WTC11 (cell line): ENCODE measurements at regions not wholly inside any gene's neighbourhood (a gene's known extent, or its start where the extent isn't known, plus 50 kb on each side); places are given as distances from the start of the nearest gene placed in this dataset.

Experiments used
- ATAC-seq: fragments of 200-7000 bp; cut with Tn5 transposase; 2 replicates; pipeline ENCODE4 v1.10.0; 2021; ENCODE audit warnings: mild to moderate bottlenecking, moderate library complexity
- CTCF ChIA-PET: fragments of 300-600 bp; sonication (Branson Sonifier 250); formaldehyde crosslinking; loops from one replicate; lab custom pipeline; 2021; ENCODE audit warnings: antibody characterized with exemption; lab: Charles Lee
- POLR2A ChIA-PET: fragments of 350-600 bp; sonication (Branson Sonifier 250); formaldehyde crosslinking; loops from one replicate; lab custom pipeline; 2021; ENCODE audit warnings: antibody characterized with exemption; lab: Charles Lee
- DNase-seq: peaks from one replicate; pipeline ENCODE4 v3.0.0; 2021; ENCODE audit warnings: low spot score
- H3K27ac Mint-ChIP-seq: 2 replicates; pipeline ENCODE4 v1.8.0; 2021; ENCODE audit warnings: mixed read lengths
- H3K27me3 Mint-ChIP-seq: 2 replicates; pipeline ENCODE4 v1.8.0; 2021; ENCODE audit warnings: low read depth, mild to moderate bottlenecking, moderate library complexity, mixed read lengths
- H3K36me3 Mint-ChIP-seq: 2 replicates; pipeline ENCODE4 v1.8.0; 2021; ENCODE audit warnings: mixed read lengths
- H3K4me1 Mint-ChIP-seq: 2 replicates; pipeline ENCODE4 v1.8.0; 2022; ENCODE audit warnings: mixed read lengths
- H3K4me3 Mint-ChIP-seq: 2 replicates; pipeline ENCODE4 v1.8.0; 2021; ENCODE audit warnings: mild to moderate bottlenecking, moderate library complexity, mixed read lengths
- H3K9me3 Mint-ChIP-seq: 2 replicates; pipeline ENCODE4 v1.8.0; 2021; ENCODE audit warnings: mixed read lengths
- ATF1 ChIP-seq: sonication (generic); formaldehyde crosslinking; IDR thresholded peaks from 2 replicates; pipeline ENCODE4 v1.8.1; 2023; ENCODE audit warnings: mild to moderate bottlenecking, moderate library complexity, missing genetic modification reagents
- CBFB ChIP-seq: sonication (generic); formaldehyde crosslinking; IDR thresholded peaks from 2 replicates; pipeline ENCODE4 v1.8.1; 2022; ENCODE audit warnings: mild to moderate bottlenecking, low read depth, missing genetic modification reagents
- ELF4 ChIP-seq: sonication (generic); formaldehyde crosslinking; IDR thresholded peaks from 2 replicates; pipeline ENCODE4 v1.8.1; 2022; ENCODE audit warnings: low read depth, mild to moderate bottlenecking, moderate library complexity, missing genetic modification reagents
- EMX1 ChIP-seq: fragments of 250-450 bp; sonication (Bioruptor Pico); IDR thresholded peaks from 2 replicates; pipeline ENCODE4 v1.8.0; 2021; ENCODE audit warnings: mild to moderate bottlenecking
- FOXJ3 ChIP-seq: sonication (generic); formaldehyde crosslinking; IDR thresholded peaks from 2 replicates; pipeline ENCODE4 v1.9.0; 2021; ENCODE audit warnings: missing genetic modification reagents, mild to moderate bottlenecking, borderline replicate concordance
- FOXK1 ChIP-seq: sonication (generic); formaldehyde crosslinking; IDR thresholded peaks from 2 replicates; pipeline ENCODE4 v1.8.0; 2022; ENCODE audit warnings: mild to moderate bottlenecking, moderate library complexity, missing genetic modification reagents
- FOXP1 ChIP-seq: sonication (generic); formaldehyde crosslinking; IDR thresholded peaks from 2 replicates; pipeline ENCODE4 v1.8.0; 2022; ENCODE audit warnings: missing genetic modification reagents, mild to moderate bottlenecking, moderate library complexity, borderline replicate concordance
- GRHL2 ChIP-seq: fragments of 250-450 bp; sonication (Bioruptor Pico); IDR thresholded peaks from 2 replicates; pipeline ENCODE4 v1.8.0; 2022; ENCODE audit warnings: mild to moderate bottlenecking, moderate library complexity; ENCODE audit not compliant: insufficient replicate concordance, severe bottlenecking
- JUN ChIP-seq: sonication (generic); formaldehyde crosslinking; IDR thresholded peaks from 2 replicates; pipeline ENCODE4 v1.8.0; 2023; ENCODE audit warnings: mild to moderate bottlenecking, missing genetic modification reagents
- MXD4 ChIP-seq: fragments of 250-450 bp; sonication (Bioruptor Pico); IDR thresholded peaks from 2 replicates; pipeline ENCODE4 v1.8.0; 2021; ENCODE audit warnings: mild to moderate bottlenecking, moderate library complexity, borderline replicate concordance
- NFE2L1 ChIP-seq: sonication (generic); formaldehyde crosslinking; IDR thresholded peaks from 2 replicates; pipeline ENCODE4 v1.8.1; 2023; ENCODE audit warnings: missing genetic modification reagents
- NR1H2 ChIP-seq: sonication (generic); formaldehyde crosslinking; IDR thresholded peaks from 2 replicates; pipeline ENCODE4 v1.9.0; 2021; ENCODE audit warnings: mild to moderate bottlenecking, moderate library complexity, missing genetic modification reagents
- NR3C1 ChIP-seq: sonication (generic); formaldehyde crosslinking; conservative IDR thresholded peaks from 2 replicates; pipeline ENCODE4 v1.8.1; 2023; ENCODE audit warnings: low read depth, mild to moderate bottlenecking, missing genetic modification reagents
- OVOL2 ChIP-seq: fragments of 250-450 bp; sonication (Bioruptor Pico); IDR thresholded peaks from 2 replicates; pipeline ENCODE4 v1.9.0; 2021; ENCODE audit warnings: mild to moderate bottlenecking, borderline replicate concordance
- SMAD3 ChIP-seq: sonication (generic); formaldehyde crosslinking; IDR thresholded peaks from 2 replicates; pipeline ENCODE4 v1.8.0; 2022; ENCODE audit warnings: missing genetic modification reagents, mild to moderate bottlenecking, borderline replicate concordance
- ZNF263 ChIP-seq: sonication (generic); formaldehyde crosslinking; IDR thresholded peaks from 2 replicates; pipeline ENCODE4 v1.8.1; 2022; ENCODE audit warnings: low read depth, mild to moderate bottlenecking, moderate library complexity, missing genetic modification reagents
- ZNF671 ChIP-seq: fragments of 250-450 bp; sonication (Bioruptor Pico); IDR thresholded peaks from 2 replicates; pipeline ENCODE4 v1.8.0; 2021; ENCODE audit warnings: mild to moderate bottlenecking
- TF ChIP-seq, protein P1 (sequence below): sonication (generic); formaldehyde crosslinking; IDR thresholded peaks from 2 replicates; pipeline ENCODE4 v1.8.0; 2022; ENCODE audit warnings: mild to moderate bottlenecking, missing genetic modification reagents
- TF ChIP-seq, protein P2 (sequence below): sonication (generic); formaldehyde crosslinking; IDR thresholded peaks from 2 replicates; pipeline ENCODE4 v1.8.1; 2022; ENCODE audit warnings: mild to moderate bottlenecking, missing genetic modification reagents, moderate library complexity, borderline replicate concordance
- TF ChIP-seq, protein P3 (sequence below): sonication (generic); formaldehyde crosslinking; conservative IDR thresholded peaks from 2 replicates; pipeline ENCODE4 v1.8.1; 2023; ENCODE audit warnings: mild to moderate bottlenecking, low read depth, missing genetic modification reagents, moderate library complexity
- TF ChIP-seq, protein P4 (sequence below): sonication (generic); formaldehyde crosslinking; IDR thresholded peaks from 2 replicates; pipeline ENCODE4 v1.8.1; 2022; ENCODE audit warnings: mild to moderate bottlenecking, moderate library complexity, missing genetic modification reagents
- TF ChIP-seq, protein P5 (sequence below): sonication (generic); formaldehyde crosslinking; IDR thresholded peaks from 2 replicates; pipeline ENCODE4 v1.8.1; 2023; ENCODE audit warnings: mild to moderate bottlenecking, missing genetic modification reagents
- TF ChIP-seq, protein P6 (sequence below): sonication (generic); formaldehyde crosslinking; conservative IDR thresholded peaks from 2 replicates; pipeline ENCODE4 v1.8.1; 2022; ENCODE audit warnings: mild to moderate bottlenecking, missing genetic modification reagents

DNA sequence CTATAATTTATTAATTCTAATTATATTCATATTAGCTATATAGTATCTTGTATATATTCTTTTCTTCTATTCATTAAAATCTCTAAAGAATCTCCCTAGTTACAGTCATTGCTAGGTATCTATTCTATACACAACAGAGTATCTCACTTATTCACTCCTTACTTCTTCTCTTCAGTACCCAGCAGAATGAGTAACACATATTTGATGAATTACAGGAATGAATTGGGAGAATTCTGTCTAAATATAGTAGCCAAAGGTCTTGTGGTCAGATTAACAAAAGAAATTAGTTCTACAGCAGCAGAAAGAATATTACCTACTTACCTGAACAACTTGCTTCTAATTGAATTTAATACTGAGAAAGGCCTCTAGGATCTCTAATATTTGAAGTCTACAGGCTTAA is 758.0 kb upstream of the ZEB2 start:
- CTCF ChIA-PET = no interaction called here
- ATAC-seq = no peak

DNA sequence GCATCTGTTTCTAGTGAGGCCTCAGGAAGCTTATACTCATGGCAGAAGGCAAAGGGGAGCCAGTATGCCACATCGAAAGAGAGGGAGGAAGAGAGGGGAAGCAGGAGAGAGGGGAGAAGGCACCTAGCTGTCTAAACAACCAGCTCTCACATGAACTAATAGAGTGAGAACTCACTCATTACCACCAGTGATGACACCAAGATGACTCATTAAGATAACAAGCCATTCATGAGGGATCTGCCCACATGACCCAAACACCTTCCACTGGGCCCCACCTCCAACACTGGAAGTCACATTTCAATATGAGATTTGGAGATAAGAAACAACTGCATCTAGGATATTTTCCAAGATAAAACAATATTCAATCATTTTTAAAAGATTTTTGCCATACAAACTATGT is 753.9 kb upstream of the ZEB2 start:
- no peak overlapping the region for H3K4me3 Mint-ChIP-seq
- no peak overlapping the region for H3K27ac Mint-ChIP-seq
- ChIA-PET POLR2A (no interaction called here), CTCF (no interaction called here)
- H3K27me3 Mint-ChIP-seq = no peaks in the 10 kb centered on the region
- no peak for DNase-seq
- H3K9me3 Mint-ChIP-seq = peaks cover 17% of the 10 kb centered on the region
- ATAC-seq = no peak
- no peaks in the 10 kb centered on the region for H3K36me3 Mint-ChIP-seq
- no peaks in the 10 kb centered on the region for H3K4me1 Mint-ChIP-seq
- TF ChIP-seq, protein P1, sequence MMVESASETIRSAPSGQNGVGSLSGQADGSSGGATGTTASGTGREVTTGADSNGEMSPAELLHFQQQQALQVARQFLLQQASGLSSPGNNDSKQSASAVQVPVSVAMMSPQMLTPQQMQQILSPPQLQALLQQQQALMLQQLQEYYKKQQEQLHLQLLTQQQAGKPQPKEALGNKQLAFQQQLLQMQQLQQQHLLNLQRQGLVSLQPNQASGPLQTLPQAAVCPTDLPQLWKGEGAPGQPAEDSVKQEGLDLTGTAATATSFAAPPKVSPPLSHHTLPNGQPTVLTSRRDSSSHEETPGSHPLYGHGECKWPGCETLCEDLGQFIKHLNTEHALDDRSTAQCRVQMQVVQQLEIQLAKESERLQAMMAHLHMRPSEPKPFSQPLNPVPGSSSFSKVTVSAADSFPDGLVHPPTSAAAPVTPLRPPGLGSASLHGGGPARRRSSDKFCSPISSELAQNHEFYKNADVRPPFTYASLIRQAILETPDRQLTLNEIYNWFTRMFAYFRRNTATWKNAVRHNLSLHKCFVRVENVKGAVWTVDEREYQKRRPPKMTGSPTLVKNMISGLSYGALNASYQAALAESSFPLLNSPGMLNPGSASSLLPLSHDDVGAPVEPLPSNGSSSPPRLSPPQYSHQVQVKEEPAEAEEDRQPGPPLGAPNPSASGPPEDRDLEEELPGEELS (CRISPR knock-in tag) = no peak
- no peak for TF ChIP-seq CBFB (CRISPR knock-in tag)

More for the DNA sequence above, 758.0 kb upstream of the ZEB2 start:
- H3K4me3 Mint-ChIP-seq = no peak overlapping the region
- TF ChIP-seq ELF4 (CRISPR knock-in tag) (no peak), OVOL2 (CRISPR knock-in tag) (no peak)
- H3K9me3 Mint-ChIP-seq = peaks cover 10% of the 10 kb centered on the region
- no peaks in the 10 kb centered on the region for H3K36me3 Mint-ChIP-seq
- no peak overlapping the region for H3K27ac Mint-ChIP-seq
- POLR2A ChIA-PET = no interaction called here
- H3K4me1 Mint-ChIP-seq = no peaks in the 10 kb centered on the region
- peaks cover 4% of the 10 kb centered on the region; the same call in 1 of the 2 replicates for H3K27me3 Mint-ChIP-seq
- no peak for DNase-seq

DNA sequence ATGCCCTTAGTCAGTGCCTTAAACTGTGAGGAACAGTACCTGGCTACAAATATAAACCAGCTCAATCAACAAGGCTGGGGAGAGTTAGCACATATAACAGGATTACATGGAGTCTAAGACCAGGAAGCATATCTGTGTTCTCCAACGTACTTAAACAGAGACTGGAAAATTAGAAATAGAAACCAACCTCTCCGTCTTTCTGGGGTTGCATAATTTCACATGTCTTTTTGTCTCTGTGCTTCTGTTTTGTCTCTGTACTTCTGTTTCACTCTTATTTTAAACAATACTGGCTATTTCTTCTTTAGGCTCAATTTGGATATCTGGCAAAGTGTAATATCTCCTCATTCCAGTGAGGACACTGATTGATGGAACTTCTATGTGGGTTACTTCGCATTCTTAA is 749.0 kb upstream of the ZEB2 start:
- H3K4me1 Mint-ChIP-seq = no peaks in the 10 kb centered on the region
- no peak for ATAC-seq
- TF ChIP-seq, protein P2, sequence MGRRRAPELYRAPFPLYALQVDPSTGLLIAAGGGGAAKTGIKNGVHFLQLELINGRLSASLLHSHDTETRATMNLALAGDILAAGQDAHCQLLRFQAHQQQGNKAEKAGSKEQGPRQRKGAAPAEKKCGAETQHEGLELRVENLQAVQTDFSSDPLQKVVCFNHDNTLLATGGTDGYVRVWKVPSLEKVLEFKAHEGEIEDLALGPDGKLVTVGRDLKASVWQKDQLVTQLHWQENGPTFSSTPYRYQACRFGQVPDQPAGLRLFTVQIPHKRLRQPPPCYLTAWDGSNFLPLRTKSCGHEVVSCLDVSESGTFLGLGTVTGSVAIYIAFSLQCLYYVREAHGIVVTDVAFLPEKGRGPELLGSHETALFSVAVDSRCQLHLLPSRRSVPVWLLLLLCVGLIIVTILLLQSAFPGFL (CRISPR knock-in tag) = no peak
- TF ChIP-seq, protein P3, sequence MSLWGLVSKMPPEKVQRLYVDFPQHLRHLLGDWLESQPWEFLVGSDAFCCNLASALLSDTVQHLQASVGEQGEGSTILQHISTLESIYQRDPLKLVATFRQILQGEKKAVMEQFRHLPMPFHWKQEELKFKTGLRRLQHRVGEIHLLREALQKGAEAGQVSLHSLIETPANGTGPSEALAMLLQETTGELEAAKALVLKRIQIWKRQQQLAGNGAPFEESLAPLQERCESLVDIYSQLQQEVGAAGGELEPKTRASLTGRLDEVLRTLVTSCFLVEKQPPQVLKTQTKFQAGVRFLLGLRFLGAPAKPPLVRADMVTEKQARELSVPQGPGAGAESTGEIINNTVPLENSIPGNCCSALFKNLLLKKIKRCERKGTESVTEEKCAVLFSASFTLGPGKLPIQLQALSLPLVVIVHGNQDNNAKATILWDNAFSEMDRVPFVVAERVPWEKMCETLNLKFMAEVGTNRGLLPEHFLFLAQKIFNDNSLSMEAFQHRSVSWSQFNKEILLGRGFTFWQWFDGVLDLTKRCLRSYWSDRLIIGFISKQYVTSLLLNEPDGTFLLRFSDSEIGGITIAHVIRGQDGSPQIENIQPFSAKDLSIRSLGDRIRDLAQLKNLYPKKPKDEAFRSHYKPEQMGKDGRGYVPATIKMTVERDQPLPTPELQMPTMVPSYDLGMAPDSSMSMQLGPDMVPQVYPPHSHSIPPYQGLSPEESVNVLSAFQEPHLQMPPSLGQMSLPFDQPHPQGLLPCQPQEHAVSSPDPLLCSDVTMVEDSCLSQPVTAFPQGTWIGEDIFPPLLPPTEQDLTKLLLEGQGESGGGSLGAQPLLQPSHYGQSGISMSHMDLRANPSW (CRISPR knock-in tag) = no peak
- TF ChIP-seq FOXK1 (no peak), FOXP1 (no peak), SMAD3 (CRISPR knock-in tag) (no peak), ZNF263 (CRISPR knock-in tag) (no peak), NFE2L1 (CRISPR knock-in tag) (no peak), MXD4 (CRISPR knock-in tag) (no peak), FOXJ3 (no peak)
- no peak for DNase-seq
- CTCF ChIA-PET = no interaction called here
- H3K27me3 Mint-ChIP-seq = no peaks in the 10 kb centered on the region
- H3K36me3 Mint-ChIP-seq = no peaks in the 10 kb centered on the region
- H3K4me3 Mint-ChIP-seq = no peak overlapping the region
- H3K9me3 Mint-ChIP-seq = peaks cover 14% of the 10 kb centered on the region
- H3K27ac Mint-ChIP-seq = no peak overlapping the region
- POLR2A ChIA-PET = interaction anchor here (0.6 kb wide), 1 partner anchor 827 kb away, joined by 5 read pairs; no protein-coding TSS in a partner anchor

DNA sequence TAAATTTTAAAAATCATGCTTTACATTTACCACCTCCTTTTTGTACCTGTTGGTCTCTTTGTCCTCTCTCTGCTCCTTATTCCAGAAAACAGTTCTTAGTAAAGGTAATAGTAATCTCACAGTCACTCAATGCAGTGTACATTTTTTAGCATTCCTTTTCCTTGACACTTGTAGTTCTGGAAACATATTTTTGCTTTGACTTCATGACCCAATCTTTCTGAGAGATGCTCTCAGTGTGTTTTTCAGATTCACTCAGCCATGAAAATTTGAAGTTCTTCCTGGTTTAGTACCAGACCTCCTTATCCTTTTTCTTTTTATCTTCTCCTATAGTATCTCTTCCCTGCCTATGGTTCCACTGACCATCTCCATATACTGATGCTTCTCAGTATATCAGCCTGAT is 747.5 kb upstream of the ZEB2 start:
- ChIA-PET POLR2A (no interaction called here), CTCF (no interaction called here)
- Mint-ChIP-seq H3K4me1 (no peaks in the 10 kb centered on the region), H3K9me3 (peaks cover 6% of the 10 kb centered on the region), H3K4me3 (no peak overlapping the region), H3K27me3 (no peaks in the 10 kb centered on the region), H3K27ac (no peak overlapping the region), H3K36me3 (no peaks in the 10 kb centered on the region)
- DNase-seq (no peak), ATAC-seq (no peak)
- TF ChIP-seq GRHL2 (CRISPR knock-in tag) (no peak), NR1H2 (CRISPR knock-in tag) (no peak), ATF1 (CRISPR knock-in tag) (no peak), NR3C1 (no peak), ZNF671 (no peak), EMX1 (no peak), JUN (no peak)
- TF ChIP-seq, protein P4, sequence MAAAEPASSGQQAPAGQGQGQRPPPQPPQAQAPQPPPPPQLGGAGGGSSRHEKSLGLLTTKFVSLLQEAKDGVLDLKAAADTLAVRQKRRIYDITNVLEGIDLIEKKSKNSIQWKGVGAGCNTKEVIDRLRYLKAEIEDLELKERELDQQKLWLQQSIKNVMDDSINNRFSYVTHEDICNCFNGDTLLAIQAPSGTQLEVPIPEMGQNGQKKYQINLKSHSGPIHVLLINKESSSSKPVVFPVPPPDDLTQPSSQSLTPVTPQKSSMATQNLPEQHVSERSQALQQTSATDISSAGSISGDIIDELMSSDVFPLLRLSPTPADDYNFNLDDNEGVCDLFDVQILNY (CRISPR knock-in tag) = no peak
- TF ChIP-seq, protein P5, sequence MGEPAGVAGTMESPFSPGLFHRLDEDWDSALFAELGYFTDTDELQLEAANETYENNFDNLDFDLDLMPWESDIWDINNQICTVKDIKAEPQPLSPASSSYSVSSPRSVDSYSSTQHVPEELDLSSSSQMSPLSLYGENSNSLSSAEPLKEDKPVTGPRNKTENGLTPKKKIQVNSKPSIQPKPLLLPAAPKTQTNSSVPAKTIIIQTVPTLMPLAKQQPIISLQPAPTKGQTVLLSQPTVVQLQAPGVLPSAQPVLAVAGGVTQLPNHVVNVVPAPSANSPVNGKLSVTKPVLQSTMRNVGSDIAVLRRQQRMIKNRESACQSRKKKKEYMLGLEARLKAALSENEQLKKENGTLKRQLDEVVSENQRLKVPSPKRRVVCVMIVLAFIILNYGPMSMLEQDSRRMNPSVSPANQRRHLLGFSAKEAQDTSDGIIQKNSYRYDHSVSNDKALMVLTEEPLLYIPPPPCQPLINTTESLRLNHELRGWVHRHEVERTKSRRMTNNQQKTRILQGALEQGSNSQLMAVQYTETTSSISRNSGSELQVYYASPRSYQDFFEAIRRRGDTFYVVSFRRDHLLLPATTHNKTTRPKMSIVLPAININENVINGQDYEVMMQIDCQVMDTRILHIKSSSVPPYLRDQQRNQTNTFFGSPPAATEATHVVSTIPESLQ (CRISPR knock-in tag) = no peak
- TF ChIP-seq, protein P6, sequence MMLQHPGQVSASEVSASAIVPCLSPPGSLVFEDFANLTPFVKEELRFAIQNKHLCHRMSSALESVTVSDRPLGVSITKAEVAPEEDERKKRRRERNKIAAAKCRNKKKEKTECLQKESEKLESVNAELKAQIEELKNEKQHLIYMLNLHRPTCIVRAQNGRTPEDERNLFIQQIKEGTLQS (CRISPR knock-in tag) = no peak
